C4-2B (cell line): ENCODE measurements at regions not wholly inside any gene's neighbourhood (a gene's known extent, or its start where the extent isn't known, plus 50 kb on each side); places are given as distances from the start of the nearest gene placed in this dataset.

Experiments
- H3K27ac ChIP-seq: fragments of 450-650 bp; 2 replicates; pipeline ENCODE4 v1.5.1; 2017
- ZFX ChIP-seq: fragments of 450-650 bp; IDR thresholded peaks from 2 replicates; pipeline ENCODE4 v1.6.1; 2017
- TF ChIP-seq, protein P1 (sequence below): fragments of 450-650 bp; conservative IDR thresholded peaks from 2 replicates; pipeline ENCODE4 v1.5.1; 2017; ENCODE audit warnings: mild to moderate bottlenecking

GRCh38 chr18:39403121-39403520 lies 1837.5 kb upstream of the CELF4 start:
- no peak for TF ChIP-seq ZFX
- TF ChIP-seq, protein P1, sequence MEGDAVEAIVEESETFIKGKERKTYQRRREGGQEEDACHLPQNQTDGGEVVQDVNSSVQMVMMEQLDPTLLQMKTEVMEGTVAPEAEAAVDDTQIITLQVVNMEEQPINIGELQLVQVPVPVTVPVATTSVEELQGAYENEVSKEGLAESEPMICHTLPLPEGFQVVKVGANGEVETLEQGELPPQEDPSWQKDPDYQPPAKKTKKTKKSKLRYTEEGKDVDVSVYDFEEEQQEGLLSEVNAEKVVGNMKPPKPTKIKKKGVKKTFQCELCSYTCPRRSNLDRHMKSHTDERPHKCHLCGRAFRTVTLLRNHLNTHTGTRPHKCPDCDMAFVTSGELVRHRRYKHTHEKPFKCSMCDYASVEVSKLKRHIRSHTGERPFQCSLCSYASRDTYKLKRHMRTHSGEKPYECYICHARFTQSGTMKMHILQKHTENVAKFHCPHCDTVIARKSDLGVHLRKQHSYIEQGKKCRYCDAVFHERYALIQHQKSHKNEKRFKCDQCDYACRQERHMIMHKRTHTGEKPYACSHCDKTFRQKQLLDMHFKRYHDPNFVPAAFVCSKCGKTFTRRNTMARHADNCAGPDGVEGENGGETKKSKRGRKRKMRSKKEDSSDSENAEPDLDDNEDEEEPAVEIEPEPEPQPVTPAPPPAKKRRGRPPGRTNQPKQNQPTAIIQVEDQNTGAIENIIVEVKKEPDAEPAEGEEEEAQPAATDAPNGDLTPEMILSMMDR, result no peak
- no peak overlapping the region for H3K27ac ChIP-seq

DNA sequence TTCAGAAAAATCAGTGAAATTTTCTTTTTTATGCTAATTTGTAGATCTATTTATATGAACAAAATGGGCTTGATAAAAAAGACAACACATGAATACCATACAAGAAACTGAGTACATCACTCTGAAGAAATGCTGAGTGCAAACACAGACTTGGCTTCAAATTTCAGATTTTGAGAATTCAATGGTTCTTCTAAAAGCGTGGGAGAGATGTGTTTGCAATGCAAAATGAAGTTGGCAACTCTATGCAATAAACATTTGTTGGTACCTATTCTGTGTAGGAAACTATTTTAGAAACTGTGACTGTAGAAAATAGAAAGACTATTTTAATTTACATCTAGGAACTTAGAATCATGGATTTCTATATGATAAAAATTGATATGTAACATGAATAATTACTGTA lies 1834.1 kb upstream of the CELF4 start:
- TF ChIP-seq, protein P1, result no peak
- TF ChIP-seq ZFX, result no peak
- no peak overlapping the region for H3K27ac ChIP-seq

GRCh38 chr18:39396168-39396567 lies 1830.6 kb upstream of the CELF4 start:
- H3K27ac ChIP-seq, result no peak overlapping the region
- no peak for TF ChIP-seq ZFX
- TF ChIP-seq, protein P1, result no peak

DNA sequence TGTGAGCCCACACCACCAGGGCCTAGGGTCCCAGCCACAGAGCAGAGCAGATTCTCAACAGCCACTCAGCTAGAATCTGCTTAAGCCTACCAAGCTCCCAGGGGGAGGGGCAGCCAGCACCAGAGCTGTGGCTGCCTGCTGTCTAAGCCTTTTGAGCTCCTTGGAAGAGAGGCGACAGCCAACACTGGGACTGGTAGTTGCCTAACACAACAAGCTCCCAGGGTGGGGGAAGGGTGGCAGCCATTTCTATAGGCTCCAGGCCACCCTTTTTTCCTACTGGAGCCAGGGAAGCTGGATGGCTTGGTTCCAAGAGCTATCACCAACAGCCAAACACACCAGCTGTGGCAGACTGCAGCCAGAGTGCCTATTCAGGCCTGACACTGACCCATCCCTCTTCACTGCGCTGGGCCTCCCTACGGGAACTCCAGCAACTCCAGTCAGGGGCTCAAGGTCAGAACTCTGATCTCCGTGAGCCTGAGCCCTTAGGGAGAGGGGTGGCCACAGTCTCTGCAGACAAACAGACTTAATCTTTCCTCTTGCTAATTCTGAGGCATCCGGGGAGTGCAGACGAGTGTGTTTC lies 1824.3 kb upstream of the CELF4 start:
- H3K27ac ChIP-seq, result no peak overlapping the region
- TF ChIP-seq, protein P1, result no peak
- TF ChIP-seq ZFX, result no peak

DNA sequence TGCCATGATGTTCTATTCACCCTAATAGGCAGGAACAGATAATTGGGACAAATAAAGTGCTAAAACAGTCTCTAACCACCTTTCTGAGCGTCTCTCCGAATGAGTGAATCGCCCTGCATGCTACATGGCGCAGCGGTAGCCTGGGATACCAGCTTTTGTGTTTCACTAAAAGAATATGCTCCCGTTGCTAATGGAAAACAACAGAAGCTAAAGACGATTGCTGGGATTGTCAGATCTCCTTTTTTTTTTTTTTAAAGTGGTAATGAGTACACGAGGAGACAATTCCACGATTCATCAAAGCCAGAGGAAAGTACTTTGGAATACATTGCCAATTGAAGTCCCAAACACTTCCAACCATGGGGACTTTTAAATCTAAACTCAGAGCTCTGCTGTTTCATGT lies 1815.3 kb upstream of the CELF4 start:
- TF ChIP-seq ZFX, result no peak
- TF ChIP-seq, protein P1, result no peak
- no peak overlapping the region for H3K27ac ChIP-seq

GRCh38 chr18:39380186-39380725 lies 1814.7 kb upstream of the CELF4 start:
- TF ChIP-seq ZFX, result no peak
- TF ChIP-seq, protein P1, result no peak
- no peak overlapping the region for H3K27ac ChIP-seq

- no peak for TF ChIP-seq ZFX
- H3K27ac ChIP-seq, result no peak overlapping the region
Observed at GRCh38 chr18:39375066-39375465, 1809.5 kb upstream of the CELF4 start.

- TF ChIP-seq, protein P1, result no peak
- TF ChIP-seq ZFX, result no peak
- no peak overlapping the region for H3K27ac ChIP-seq
Observed at GRCh38 chr18:39371996-39372395, 1806.4 kb upstream of the CELF4 start.
